HG03025 (cell line): ENCODE measurements at regions not wholly inside any gene's neighbourhood (a gene's known extent, or its start where the extent isn't known, plus 50 kb on each side); places are given as distances from the start of the nearest gene placed in this dataset.

Experiments
- ATAC-seq: cut with Tn5 transposase; IDR thresholded peaks from one replicate; pipeline ENCODE4 v1.9.1; 2021; ENCODE audit warnings: mild to moderate bottlenecking, moderate library complexity; ENCODE audit not compliant: unreplicated experiment, low FRiP score

DNA sequence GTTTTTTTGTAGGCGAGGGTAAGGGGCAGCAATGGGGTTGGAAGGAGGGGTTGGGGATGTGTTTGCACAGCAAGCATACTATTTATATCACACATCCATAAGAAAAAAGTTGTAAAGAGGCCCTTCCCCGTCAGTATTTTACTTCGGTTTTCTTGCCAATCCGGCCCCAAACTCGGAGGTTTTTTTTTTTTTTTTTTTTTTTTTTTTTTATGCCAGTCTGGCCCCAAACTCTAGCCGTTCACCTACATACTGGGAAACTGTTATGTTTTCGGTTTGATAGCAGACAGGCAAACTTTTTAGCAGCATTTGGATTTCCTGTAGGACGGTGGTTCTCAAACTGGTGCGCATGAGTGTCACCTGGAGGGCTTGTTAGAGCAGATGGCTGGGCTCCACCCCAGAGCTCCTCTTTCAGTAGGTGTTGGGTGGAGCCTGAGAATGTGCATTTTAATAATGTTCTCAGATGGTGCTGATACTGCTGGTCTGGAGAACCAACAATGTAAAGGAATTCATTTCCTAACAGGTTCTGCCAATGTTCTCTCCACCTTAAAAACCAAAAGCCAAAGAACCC lies 76.5 kb upstream of the ZBED5 start:
- no peak for ATAC-seq

GRCh38 chr11:10933455-10934292 lies 75.8 kb upstream of the ZBED5 start:
- ATAC-seq = peak; percentile 67

GRCh38 chr11:10932976-10933375 lies 75.1 kb upstream of the ZBED5 start:
- ATAC-seq = no peak

DNA sequence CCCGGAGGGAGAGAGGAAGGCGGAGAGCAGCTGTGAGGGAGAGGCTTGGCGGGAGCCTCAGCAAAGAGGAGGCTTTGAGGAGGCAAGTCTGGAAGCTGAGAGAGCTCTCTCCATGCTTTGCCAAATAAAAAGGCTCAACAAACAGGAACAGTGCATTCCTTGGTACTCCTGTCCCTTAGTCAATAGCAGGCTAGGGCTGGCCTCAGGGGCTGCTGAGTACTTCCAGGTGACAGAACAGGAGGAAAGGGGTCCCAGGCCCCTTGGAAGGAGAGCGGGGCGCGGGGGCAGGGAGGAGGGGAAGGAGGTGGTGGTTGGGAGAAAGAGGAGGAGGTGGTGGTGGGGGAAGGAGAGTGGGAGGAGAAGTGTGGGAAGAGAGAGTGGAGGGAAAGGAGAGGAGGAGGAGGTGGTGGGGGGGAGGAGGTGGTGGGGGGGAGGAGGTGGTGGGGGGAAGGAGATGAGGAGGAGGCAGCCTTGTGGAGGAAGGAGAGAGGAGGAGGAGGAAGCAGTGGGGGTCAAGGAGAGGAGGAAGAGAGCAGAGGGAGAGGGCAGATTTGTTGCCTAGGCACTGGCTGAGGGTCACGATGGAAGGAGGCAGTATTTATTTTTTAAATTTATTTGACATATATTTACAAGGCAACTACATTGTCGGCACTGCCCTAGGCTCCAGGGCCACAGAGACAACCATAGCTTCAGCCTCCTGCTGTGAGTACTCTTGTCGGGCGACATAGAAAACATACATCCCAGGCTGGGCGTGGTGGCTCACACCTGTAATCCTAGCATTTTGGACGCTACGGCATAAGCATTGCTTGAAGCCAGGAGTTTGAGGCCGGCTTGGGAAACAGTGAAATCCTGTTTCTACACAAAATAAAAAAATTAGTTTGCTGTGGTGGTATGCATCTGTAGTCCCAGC lies 74.2 kb upstream of the ZBED5 start:
- ATAC-seq = no peak

- ATAC-seq = no peak
Measured at GRCh38 chr11:10930972-10931760, 73.3 kb upstream of the ZBED5 start.

GRCh38 chr11:10930224-10930971 lies 72.5 kb upstream of the ZBED5 start:
- ATAC-seq = no peak

GRCh38 chr11:10927538-10927937 lies 69.7 kb upstream of the ZBED5 start:
- ATAC-seq = no peak

GRCh38 chr11:10926801-10927211 lies 69.0 kb upstream of the ZBED5 start:
- ATAC-seq = no peak

DNA sequence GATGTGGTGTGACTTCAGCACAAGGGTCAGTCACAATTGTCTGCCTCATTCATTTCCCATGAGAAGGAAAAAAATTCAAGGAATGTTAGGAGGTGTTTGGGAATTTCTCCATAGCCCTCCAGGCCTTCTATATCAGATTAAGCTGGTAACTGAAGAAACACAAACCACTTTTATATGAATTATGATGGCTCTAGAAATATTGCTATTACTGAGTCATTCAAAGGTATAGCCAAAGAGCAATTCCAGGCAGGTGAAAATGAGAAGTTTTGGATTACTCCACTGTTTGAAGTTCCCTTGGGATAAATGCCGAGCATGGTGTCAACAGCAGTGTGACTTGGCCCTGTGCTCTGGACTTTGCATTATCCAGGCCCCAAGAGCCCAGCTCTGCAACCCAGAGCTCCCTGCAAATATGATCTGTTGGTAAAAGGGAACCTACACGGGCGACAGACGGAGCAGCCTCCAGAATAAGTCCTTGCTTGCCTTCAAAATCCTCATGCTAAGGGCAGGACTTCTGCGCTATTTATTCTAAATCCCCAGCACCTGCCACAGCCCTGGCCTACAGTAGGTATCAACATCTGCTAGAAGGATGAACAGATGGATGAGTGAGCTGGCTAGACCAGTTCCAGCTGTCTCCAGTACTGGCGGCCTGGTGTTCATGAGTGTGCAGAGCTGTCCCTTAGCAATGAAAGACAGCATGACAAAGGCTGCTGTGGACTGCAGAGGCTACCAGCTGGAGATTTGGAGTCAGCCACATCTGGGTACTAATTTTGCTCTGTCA lies 67.5 kb upstream of the ZBED5 start:
- ATAC-seq = no peak

- no peak for ATAC-seq
Measured at GRCh38 chr11:10923882-10924281, 66.0 kb upstream of the ZBED5 start.

GRCh38 chr11:10922892-10923291 lies 65.0 kb upstream of the ZBED5 start:
- ATAC-seq = no peak

GRCh38 chr11:10920875-10921274 lies 63.0 kb upstream of the ZBED5 start:
- no peak for ATAC-seq

DNA sequence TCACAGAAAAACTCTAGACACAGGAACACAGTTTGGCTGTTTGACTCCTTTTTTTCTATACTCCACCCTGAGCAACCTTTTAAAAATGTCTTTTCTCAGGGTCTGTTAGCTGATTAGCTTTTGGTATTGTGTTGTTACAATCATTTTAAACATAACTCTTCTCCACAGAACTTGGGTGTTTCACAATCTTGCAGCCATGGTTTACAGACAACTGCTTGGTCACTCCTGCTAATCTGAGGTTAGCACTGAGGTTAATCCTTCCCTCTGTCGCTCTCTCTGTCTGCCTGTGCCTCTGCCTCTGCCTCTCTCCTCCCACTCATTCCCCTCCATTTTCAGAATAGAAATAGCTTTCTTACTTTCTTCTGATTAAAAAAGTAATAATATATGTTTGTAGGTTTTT lies 62.4 kb upstream of the ZBED5 start:
- ATAC-seq = no peak

GRCh38 chr11:10918698-10919097 lies 60.8 kb upstream of the ZBED5 start:
- ATAC-seq = no peak

DNA sequence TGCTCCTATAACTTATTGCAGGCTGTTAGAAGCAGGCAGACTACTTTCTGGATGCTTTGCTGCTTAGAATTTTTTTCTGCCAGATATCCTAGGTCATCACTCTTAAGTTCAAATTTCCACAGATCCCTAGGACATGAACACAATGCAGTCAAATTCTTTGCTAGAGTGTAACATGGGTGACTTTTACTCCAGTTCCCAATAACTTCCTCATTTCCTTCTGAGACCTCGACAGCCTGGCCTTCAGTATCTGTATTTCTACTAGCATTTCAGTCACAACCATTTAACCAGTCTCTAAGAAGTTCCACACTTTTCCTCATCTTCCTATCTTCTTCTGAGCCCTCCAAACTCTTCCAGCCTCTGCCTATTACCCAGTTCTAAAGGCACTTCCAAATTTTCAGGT lies 60.4 kb upstream of the ZBED5 start:
- no peak for ATAC-seq

GRCh38 chr11:10917802-10918201 lies 59.9 kb upstream of the ZBED5 start:
- ATAC-seq = no peak

- ATAC-seq = no peak
Measured at GRCh38 chr11:10916665-10917064, 58.8 kb upstream of the ZBED5 start.

DNA sequence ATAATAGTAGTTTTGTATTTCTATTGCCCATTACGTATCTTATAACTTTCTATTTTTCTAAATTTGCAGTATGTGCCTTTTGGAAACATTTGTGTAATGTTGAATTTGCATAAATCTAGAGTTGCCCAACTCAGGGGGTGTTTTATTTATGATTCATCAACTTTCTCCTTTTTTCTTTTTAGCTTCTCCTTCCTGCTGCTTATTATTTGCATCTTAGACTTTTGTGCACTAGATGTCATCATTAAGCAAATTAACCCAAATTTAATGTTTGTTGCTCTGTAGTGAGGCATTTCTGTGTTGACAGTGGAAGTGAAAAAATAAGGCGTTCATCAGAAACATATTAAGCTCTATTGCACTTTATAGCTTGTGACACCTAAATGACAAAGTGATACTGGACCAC lies 56.2 kb upstream of the ZBED5 start:
- ATAC-seq = no peak

DNA sequence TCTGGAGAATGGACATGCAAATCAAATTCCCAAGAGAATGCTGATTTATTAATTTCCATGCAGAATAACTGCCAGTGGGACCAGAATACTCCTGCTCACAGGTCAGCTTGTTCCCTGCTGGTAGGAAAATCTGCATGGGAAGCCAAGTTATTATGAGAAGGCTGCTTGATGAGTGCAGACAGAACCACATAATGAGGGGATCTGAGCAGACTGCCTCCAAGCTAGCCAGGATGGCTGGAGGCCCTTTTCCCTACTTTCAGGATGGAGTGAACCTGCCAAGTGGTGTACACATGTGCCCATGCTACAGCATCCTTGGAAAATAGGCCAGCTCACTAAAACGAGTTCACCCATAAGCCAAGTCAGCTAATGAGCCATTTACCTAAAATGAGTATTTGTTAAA lies 55.2 kb upstream of the ZBED5 start:
- no peak for ATAC-seq
